PC-3 (cell line): ENCODE measurements at regions not wholly inside any gene's neighbourhood (a gene's known extent, or its start where the extent isn't known, plus 50 kb on each side); places are given as distances from the start of the nearest gene placed in this dataset.

Experiments used
- EZH2 ChIP-seq: fragments of 300-600 bp; sonication (generic); IDR thresholded peaks from one replicate; pipeline ENCODE4 v1.6.1; 2017; ENCODE audit warnings: antibody characterized with exemption, mild to moderate bottlenecking, low read length; ENCODE audit not compliant: unreplicated experiment
- EZH2phosphoT487 ChIP-seq: fragments of 300-600 bp; sonication (generic); IDR thresholded peaks from 2 replicates; pipeline ENCODE4 v1.6.1; 2018; ENCODE audit warnings: mild to moderate bottlenecking, antibody characterized with exemption, low read length, borderline replicate concordance
- TF ChIP-seq, protein P1 (sequence below): fragments of 300-600 bp; sonication (generic); conservative IDR thresholded peaks from 2 replicates; pipeline ENCODE4 v1.5.1; 2017; ENCODE audit warnings: antibody characterized with exemption, low read depth, mild to moderate bottlenecking, low read length

DNA sequence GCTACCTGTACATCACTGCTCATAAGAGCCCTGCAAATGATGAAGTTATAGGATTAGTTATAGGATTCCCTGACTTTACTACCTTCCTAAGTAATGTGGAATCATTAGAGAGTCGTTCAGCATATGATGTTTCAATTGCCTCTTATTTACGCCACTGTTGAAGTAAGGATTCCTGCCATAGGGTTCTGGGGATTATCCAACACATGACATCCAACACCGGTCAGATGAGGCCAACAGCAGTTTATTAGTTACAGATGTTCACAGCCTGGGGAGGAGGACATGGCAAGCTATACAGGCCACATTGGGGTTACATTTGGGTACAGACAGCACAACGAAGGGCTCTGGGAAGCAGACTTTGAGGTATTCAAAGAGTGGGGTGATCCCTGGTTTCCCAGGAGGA, 134.1 kb upstream of the MC4R start:
- TF ChIP-seq, protein P1, sequence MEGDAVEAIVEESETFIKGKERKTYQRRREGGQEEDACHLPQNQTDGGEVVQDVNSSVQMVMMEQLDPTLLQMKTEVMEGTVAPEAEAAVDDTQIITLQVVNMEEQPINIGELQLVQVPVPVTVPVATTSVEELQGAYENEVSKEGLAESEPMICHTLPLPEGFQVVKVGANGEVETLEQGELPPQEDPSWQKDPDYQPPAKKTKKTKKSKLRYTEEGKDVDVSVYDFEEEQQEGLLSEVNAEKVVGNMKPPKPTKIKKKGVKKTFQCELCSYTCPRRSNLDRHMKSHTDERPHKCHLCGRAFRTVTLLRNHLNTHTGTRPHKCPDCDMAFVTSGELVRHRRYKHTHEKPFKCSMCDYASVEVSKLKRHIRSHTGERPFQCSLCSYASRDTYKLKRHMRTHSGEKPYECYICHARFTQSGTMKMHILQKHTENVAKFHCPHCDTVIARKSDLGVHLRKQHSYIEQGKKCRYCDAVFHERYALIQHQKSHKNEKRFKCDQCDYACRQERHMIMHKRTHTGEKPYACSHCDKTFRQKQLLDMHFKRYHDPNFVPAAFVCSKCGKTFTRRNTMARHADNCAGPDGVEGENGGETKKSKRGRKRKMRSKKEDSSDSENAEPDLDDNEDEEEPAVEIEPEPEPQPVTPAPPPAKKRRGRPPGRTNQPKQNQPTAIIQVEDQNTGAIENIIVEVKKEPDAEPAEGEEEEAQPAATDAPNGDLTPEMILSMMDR, result no peak
- TF ChIP-seq EZH2, result no peak
- TF ChIP-seq EZH2phosphoT487, result no peak
